ENCODE measurements at regions not wholly inside any gene's neighbourhood (a gene's known extent, or its start where the extent isn't known, plus 50 kb on each side); places are given as distances from the start of the nearest gene placed in this dataset.
A peak's percentile ranks its signal among the peaks of the same experiment; 100 is the strongest.

- DNase-seq: no peak
- in situ Hi-C loops (cut with HindIII; ENCODE audit: low pct_ligation_motif_present, low pct_unique_long_range_greater_than_20kb, low sequenced_read_pairs): no loop called here
Measured at GRCh38 chr12:118781692-118782091, 199.6 kb upstream of the SRRM4 start.

GRCh38 chr12:118783703-118784102 is 197.6 kb upstream of the SRRM4 start:
- in situ Hi-C loops (cut with HindIII; ENCODE audit: low pct_ligation_motif_present, low pct_unique_long_range_greater_than_20kb, low sequenced_read_pairs): no loop called here
- DNase-seq: no peak

GRCh38 chr12:118790578-118790977 is 190.8 kb upstream of the SRRM4 start:
- in situ Hi-C loops (cut with HindIII; ENCODE audit: low pct_ligation_motif_present, low pct_unique_long_range_greater_than_20kb, low sequenced_read_pairs): no loop called here
- DNase-seq: no peak

GRCh38 chr12:118813778-118814357 is 167.5 kb upstream of the SRRM4 start:
- in situ Hi-C loops (cut with HindIII; ENCODE audit: low pct_ligation_motif_present, low pct_unique_long_range_greater_than_20kb, low sequenced_read_pairs): no loop called here
- DNase-seq: no peak

DNA sequence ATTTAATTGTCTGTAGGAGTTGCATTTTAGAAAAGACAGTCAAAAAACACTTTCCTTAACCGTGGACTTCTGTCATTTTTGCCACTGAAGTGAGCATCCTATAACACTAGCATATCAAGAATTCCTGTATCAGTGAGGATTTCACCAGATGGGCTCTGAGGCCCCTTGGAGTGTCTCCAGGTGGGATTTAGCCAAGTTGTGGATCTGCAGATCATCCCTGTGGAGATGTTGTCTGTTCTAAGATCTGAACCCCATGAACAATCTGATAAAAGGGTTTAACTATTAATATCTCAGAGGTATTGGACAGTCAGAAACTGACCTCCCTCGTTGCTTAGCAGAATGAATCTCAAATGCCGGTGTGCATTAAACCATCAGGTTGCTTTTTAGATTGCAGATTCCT is 165.0 kb upstream of the SRRM4 start:
- in situ Hi-C loops (cut with HindIII; ENCODE audit: low pct_ligation_motif_present, low pct_unique_long_range_greater_than_20kb, low sequenced_read_pairs): no loop called here
- DNase-seq: no peak

- DNase-seq: no peak
- in situ Hi-C loops (cut with HindIII; ENCODE audit: low pct_ligation_motif_present, low pct_unique_long_range_greater_than_20kb, low sequenced_read_pairs): no loop called here
Measured at GRCh38 chr12:118821386-118821925, 159.9 kb upstream of the SRRM4 start.

DNA sequence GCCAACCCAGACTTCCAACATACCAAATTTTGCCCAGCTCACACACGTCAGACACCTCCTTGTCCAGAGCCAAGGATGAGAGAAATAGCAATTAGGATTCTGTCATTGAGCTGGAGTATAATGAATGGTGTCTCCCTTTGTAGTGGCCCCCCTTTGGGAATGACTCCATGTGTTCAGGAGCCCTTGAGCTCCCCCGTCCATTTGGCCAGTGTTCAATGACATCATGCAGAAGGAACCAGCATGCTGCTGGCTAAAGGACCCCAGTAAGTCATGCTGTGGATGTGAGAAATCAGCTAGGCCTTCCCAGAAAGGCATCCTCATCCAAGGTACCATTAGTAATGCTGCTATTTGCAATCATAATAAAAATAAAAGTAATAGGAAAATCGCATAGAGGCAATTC is 158.8 kb upstream of the SRRM4 start:
- in situ Hi-C loops (cut with HindIII; ENCODE audit: low pct_ligation_motif_present, low pct_unique_long_range_greater_than_20kb, low sequenced_read_pairs): no loop called here
- no peak for DNase-seq

GRCh38 chr12:118827047-118827446 is 154.3 kb upstream of the SRRM4 start:
- in situ Hi-C loops (cut with HindIII; ENCODE audit: low pct_ligation_motif_present, low pct_unique_long_range_greater_than_20kb, low sequenced_read_pairs): no loop called here

DNA sequence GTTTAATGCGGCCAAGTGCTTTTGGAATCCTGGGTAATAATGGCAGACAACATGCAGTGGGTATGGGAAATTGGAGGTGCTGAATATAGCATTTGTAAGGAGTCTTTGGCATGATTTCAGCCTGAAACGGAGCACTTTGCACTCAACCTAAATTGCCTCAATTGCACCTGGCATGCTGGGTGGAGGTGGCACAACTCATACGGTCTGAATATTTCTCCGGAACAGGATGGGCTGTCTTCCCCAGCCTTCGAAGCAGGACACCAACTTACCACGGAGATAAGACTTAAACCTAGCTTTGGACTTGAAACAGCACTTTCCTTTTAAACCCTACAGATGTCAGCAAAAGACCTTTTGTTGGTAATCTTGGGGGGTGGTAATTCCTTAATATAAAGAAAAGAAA is 153.7 kb upstream of the SRRM4 start:
- DNase-seq: no peak
- in situ Hi-C loops (cut with HindIII; ENCODE audit: low pct_ligation_motif_present, low pct_unique_long_range_greater_than_20kb, low sequenced_read_pairs): no loop called here

More at GRCh38 chr12:118827047-118827446, 154.3 kb upstream of the SRRM4 start:
- no peak for DNase-seq

GRCh38 chr12:118830296-118830695 is 151.0 kb upstream of the SRRM4 start:
- DNase-seq: no peak
- in situ Hi-C loops (cut with HindIII; ENCODE audit: low pct_ligation_motif_present, low pct_unique_long_range_greater_than_20kb, low sequenced_read_pairs): no loop called here

DNA sequence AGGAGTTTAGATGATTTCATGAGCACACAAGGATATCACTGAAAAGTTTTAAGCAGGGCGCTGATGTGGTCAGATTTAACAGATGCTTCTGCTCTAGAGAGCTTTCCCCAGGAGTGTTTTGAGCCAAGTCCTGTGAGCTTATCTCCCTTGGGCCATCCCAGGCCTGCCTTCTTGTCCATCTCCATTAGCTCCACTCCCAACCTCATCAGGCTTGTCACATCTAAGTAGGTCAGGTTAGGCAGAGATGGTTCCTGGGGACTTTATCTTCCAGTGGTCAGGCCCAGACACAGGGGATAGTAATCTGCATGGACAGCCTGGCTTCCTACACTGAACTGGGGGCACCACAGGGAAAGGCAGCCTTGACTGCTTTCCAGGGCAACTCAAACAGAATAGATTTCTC is 145.4 kb upstream of the SRRM4 start:
- in situ Hi-C loops (cut with HindIII; ENCODE audit: low pct_ligation_motif_present, low pct_unique_long_range_greater_than_20kb, low sequenced_read_pairs): no loop called here
- no peak for DNase-seq

GRCh38 chr12:118840399-118840798 is 140.9 kb upstream of the SRRM4 start:
- peak; percentile 23 for DNase-seq

DNA sequence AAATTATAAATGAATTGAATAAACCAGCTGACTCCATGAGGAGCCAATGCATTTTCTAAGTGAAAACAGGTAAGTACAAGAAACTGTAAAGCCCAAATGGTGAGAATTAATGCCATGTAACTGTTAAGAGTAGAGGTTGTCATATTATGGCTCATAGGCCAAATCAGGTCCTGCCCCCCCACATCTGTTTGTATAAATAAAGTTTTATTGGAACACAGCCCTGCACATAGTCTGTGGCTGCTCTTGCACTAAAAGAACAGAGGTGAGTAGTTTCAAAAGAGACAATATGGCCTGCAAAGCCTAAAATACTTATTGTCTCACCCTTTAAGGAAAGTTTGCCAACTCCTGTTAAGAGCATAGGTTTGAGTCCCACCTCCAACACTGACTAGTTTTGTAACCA is 140.5 kb upstream of the SRRM4 start:
- in situ Hi-C loops (cut with HindIII; ENCODE audit: low pct_ligation_motif_present, low pct_unique_long_range_greater_than_20kb, low sequenced_read_pairs): no loop called here
- DNase-seq: no peak

More at GRCh38 chr12:118840399-118840798, 140.9 kb upstream of the SRRM4 start:
- in situ Hi-C loops (cut with HindIII; ENCODE audit: low pct_ligation_motif_present, low pct_unique_long_range_greater_than_20kb, low sequenced_read_pairs): no loop called here

DNA sequence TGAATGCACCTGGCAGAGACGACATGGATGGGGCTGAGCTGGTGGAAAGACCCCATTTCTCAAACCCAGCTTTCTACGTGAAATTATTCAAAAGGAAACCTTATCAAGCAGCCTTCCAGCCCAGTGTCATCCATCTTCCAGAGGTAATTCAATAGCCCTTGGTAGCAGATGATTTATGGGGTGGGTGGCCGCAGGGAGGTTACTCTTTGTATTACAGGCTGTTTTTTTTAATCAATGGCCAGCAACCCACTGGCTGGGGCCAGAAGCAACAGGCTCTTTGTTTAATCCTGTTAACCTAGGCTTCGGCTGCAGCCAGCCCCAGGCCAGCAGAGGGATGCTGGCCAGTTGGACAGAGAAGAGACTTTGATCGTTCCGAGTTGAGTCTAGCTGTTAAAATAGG is 139.8 kb upstream of the SRRM4 start:
- in situ Hi-C loops (cut with HindIII; ENCODE audit: low pct_ligation_motif_present, low pct_unique_long_range_greater_than_20kb, low sequenced_read_pairs): no loop called here
- DNase-seq: no peak

- DNase-seq: no peak
- in situ Hi-C loops (cut with HindIII; ENCODE audit: low pct_ligation_motif_present, low pct_unique_long_range_greater_than_20kb, low sequenced_read_pairs): no loop called here
Measured at GRCh38 chr12:118842866-118843265, 138.5 kb upstream of the SRRM4 start.

GRCh38 chr12:118846416-118846815 is 134.9 kb upstream of the SRRM4 start:
- in situ Hi-C loops (cut with HindIII; ENCODE audit: low pct_ligation_motif_present, low pct_unique_long_range_greater_than_20kb, low sequenced_read_pairs): no loop called here
- DNase-seq: no peak

DNA sequence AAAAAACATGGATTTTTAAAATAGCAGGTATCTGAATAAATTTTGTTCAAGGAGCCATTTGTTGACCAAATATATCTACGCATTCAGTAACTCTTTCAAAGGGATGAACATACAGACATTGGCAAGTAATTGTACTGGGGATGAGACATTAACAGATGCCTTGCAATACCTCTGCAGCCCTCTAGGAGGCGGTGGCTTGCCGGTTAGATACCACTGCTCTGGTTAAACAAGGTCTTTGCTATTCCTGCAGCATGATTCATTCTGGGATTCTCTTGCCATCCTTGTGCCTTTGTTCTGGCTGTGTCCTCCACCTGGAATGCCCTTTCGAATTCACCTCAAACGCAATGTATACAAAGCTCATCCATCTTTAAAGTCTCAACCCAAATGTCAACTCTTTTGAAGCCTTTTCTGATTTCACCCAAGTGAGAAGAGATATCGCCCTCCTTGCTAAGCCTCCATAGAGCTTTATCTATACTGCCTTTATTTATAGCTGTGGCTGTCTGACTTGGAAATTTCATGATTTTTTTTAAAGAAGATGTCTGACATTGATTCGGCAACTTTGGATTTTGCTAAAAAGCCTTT is 131.0 kb upstream of the SRRM4 start:
- DNase-seq: peak; percentile 53
- in situ Hi-C loops (cut with HindIII; ENCODE audit: low pct_ligation_motif_present, low pct_unique_long_range_greater_than_20kb, low sequenced_read_pairs): no loop called here

- DNase-seq: no peak
- in situ Hi-C loops (cut with HindIII; ENCODE audit: low pct_ligation_motif_present, low pct_unique_long_range_greater_than_20kb, low sequenced_read_pairs): no loop called here
Measured at GRCh38 chr12:118851891-118852290, 129.4 kb upstream of the SRRM4 start.

DNA sequence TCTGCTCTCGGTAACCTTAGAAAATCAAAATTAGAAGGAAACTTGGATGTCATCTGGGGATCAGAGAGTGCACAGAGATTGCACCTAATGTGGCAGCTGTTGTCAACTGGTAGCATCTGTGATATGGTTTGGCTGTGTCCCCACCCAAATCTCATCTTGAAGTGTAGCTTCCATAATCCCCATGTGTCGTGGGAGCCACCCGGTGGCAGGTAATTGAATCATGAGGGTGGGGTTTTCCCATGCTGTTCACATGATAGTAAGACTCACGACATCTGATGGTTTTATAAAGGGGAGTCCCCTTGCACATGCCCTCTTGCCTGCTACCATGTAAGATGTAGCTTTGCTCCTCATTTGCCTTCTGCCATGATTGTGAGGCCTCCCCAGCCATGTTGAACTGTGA is 127.7 kb upstream of the SRRM4 start:
- in situ Hi-C loops (cut with HindIII; ENCODE audit: low pct_ligation_motif_present, low pct_unique_long_range_greater_than_20kb, low sequenced_read_pairs): no loop called here
- DNase-seq: peak; percentile 17

GRCh38 chr12:118855858-118856257 is 125.5 kb upstream of the SRRM4 start:
- DNase-seq: no peak

More at GRCh38 chr12:118855858-118856257, 125.5 kb upstream of the SRRM4 start:
- in situ Hi-C loops (cut with HindIII; ENCODE audit: low pct_ligation_motif_present, low pct_unique_long_range_greater_than_20kb, low sequenced_read_pairs): no loop called here
